Body of pancreas (tissue), 4 donors: ENCODE measurements at regions not wholly inside any gene's neighbourhood (a gene's known extent, or its start where the extent isn't known, plus 50 kb on each side); places are given as distances from the start of the nearest gene placed in this dataset.

Source experiments
- POLR2A ChIP-seq, 3 donors: fragments of 450-650 bp; IDR thresholded peaks; one replicate each; pipeline ENCODE4 v1.6.1; 2016; ENCODE audit warnings: antibody characterized with exemption in 3 of 3, mild to moderate bottlenecking in 2 of 3
- TF ChIP-seq, protein P1 (sequence below), 7 experiments: fragments of 450-650 bp in 4 of 7; fragments of 200-600 bp in 3 of 7; sonication (generic) in 3 of 7; IDR thresholded peaks; one replicate each; pipeline ENCODE4 v1.5.1; 2016 to 2019; ENCODE audit warnings: antibody characterized with exemption in 7 of 7

DNA sequence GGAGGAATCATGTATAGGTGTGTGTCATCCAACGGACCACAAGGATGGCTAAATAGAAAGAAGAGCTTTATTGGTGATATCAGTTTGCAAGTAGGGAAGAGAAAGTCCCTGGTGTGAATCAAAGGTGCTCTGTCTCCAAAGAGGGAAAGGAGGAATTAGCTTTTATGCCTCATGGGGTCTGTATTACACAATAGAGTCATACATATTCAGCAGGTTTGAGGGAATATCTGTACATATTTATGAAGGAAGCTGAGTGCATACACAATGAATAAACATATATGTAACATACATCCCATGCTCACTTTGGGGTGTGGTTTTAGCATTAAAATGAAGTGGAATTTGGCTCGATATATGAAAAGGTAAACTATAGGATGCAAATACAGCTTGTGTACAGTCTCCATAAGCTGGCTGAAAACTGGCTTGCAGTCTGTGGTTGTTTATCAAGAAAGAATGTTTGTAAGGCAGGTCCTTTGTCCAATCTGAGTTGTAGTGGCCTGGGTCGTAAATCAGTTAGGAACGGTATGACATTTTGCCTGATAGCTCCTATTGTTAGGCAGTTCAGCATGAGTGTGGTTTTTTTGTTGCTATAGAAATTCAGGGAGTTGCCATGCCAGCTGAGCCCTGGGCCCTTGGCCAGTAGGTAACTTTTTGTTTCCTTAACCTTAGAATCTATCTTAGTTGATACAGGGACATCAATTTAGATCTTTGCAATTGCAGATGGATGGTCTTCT is 198.0 kb upstream of the ZP4 start:
- TF ChIP-seq, protein P1, sequence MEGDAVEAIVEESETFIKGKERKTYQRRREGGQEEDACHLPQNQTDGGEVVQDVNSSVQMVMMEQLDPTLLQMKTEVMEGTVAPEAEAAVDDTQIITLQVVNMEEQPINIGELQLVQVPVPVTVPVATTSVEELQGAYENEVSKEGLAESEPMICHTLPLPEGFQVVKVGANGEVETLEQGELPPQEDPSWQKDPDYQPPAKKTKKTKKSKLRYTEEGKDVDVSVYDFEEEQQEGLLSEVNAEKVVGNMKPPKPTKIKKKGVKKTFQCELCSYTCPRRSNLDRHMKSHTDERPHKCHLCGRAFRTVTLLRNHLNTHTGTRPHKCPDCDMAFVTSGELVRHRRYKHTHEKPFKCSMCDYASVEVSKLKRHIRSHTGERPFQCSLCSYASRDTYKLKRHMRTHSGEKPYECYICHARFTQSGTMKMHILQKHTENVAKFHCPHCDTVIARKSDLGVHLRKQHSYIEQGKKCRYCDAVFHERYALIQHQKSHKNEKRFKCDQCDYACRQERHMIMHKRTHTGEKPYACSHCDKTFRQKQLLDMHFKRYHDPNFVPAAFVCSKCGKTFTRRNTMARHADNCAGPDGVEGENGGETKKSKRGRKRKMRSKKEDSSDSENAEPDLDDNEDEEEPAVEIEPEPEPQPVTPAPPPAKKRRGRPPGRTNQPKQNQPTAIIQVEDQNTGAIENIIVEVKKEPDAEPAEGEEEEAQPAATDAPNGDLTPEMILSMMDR (IDR thresholded peaks at IDR 0.05) = no peak
- no peak for TF ChIP-seq POLR2A (IDR thresholded peaks at IDR 0.05)
